NB4 (cell line): ENCODE measurements at regions not wholly inside any gene's neighbourhood (a gene's known extent, or its start where the extent isn't known, plus 50 kb on each side); places are given as distances from the start of the nearest gene placed in this dataset.
A peak's percentile ranks its signal among the peaks of the same experiment; 100 is the strongest.

Experiments used
- DNase-seq: peaks from one replicate; pipeline ENCODE4 v3.0.0; 2010; ENCODE audit warnings: low read depth
- H3K4me3 ChIP-seq: one replicate; pipeline ENCODE4 v1.5.1; 2011; ENCODE audit warnings: mild to moderate bottlenecking, low read depth, low read length, moderate library complexity
- CTCF ChIP-seq: IDR thresholded peaks from one replicate; pipeline ENCODE4 v1.5.1; 2012; ENCODE audit warnings: low read depth, low read length
- MAX ChIP-seq: IDR thresholded peaks from 2 replicates; pipeline ENCODE4 v1.6.1; 2011; ENCODE audit warnings: low read depth, low read length
- MYC ChIP-seq: IDR thresholded peaks from 2 replicates; pipeline ENCODE4 v1.6.1; 2011; ENCODE audit warnings: low read depth, low read length
- POLR2A ChIP-seq: IDR thresholded peaks from 2 replicates; pipeline ENCODE4 v1.6.1; 2011; ENCODE audit warnings: mild to moderate bottlenecking; ENCODE audit not compliant: insufficient read length; ENCODE audit errors: extremely low read depth

GRCh38 chr2:120520454-120520853 is 174.5 kb downstream of the INHBB start:
- no peak overlapping the region for H3K4me3 ChIP-seq
- TF ChIP-seq MAX (no peak), MYC (no peak), POLR2A (no peak), CTCF (no peak)
- DNase-seq, result no peak

- DNase-seq, result peak; percentile 61
- TF ChIP-seq MAX, result no peak
- peak; percentile 99 for TF ChIP-seq CTCF
- no peak overlapping the region for H3K4me3 ChIP-seq
Observed at GRCh38 chr2:120520929-120521912, 175.3 kb downstream of the INHBB start.

GRCh38 chr2:120522151-120522751 is 176.3 kb downstream of the INHBB start:
- TF ChIP-seq POLR2A, result no peak
- H3K4me3 ChIP-seq, result no peak overlapping the region
- no peak for DNase-seq

GRCh38 chr2:120523766-120524165 is 177.8 kb downstream of the INHBB start:
- no peak for TF ChIP-seq MAX
- no peak for TF ChIP-seq POLR2A
- no peak for TF ChIP-seq CTCF
- TF ChIP-seq MYC, result no peak
- no peak overlapping the region for H3K4me3 ChIP-seq
- DNase-seq, result no peak

GRCh38 chr2:120524174-120524573 is 178.2 kb downstream of the INHBB start:
- no peak for DNase-seq
- no peak overlapping the region for H3K4me3 ChIP-seq
- TF ChIP-seq MYC, result no peak
- TF ChIP-seq MAX, result no peak
- no peak for TF ChIP-seq CTCF
- TF ChIP-seq POLR2A, result no peak
